Posterior cingulate gyrus (tissue), 11 donors: ENCODE measurements at regions not wholly inside any gene's neighbourhood (a gene's known extent, or its start where the extent isn't known, plus 50 kb on each side); places are given as distances from the start of the nearest gene placed in this dataset.
"Not testable (repeated sequence)": the region's sequence is repeated elsewhere in the genome, so short reads cannot be mapped to it uniquely, and the experiment has no call there.

ENCODE experiments used
- DNase-seq, 10 donors: peaks; one replicate each; pipeline versions ENCODE4 v3.0.0 to v3.0.0-alpha.2; 2020 to 2021; ENCODE audit warnings: mixed read lengths in 3 of 10
- intact Hi-C: fragments of 100-400 bp; cut with DNase I; formaldehyde crosslinking; loops from one replicate; pipeline ENCODE4 v1.15.1; 2023

- no peak for DNase-seq
- intact Hi-C loops, result no loop called here
Measured at GRCh38 chr18:40296717-40297413, 1658.2 kb upstream of the PIK3C3 start.

- intact Hi-C loops, result no loop called here
- DNase-seq, result no peak
Measured at GRCh38 chr18:40292985-40293710, 1661.9 kb upstream of the PIK3C3 start.

- DNase-seq, result no peak
- intact Hi-C loops, result no loop called here
Measured at GRCh38 chr18:40283560-40283959, 1671.5 kb upstream of the PIK3C3 start.

- intact Hi-C loops, result not testable (repeated sequence)
- peak in 2 of 10 donors; percentile 44 to 75 for DNase-seq
Measured at GRCh38 chr18:40281356-40281755, 1673.7 kb upstream of the PIK3C3 start.

- DNase-seq, result no peak
- intact Hi-C loops, result no loop called here
Measured at GRCh38 chr18:40274618-40275196, 1680.3 kb upstream of the PIK3C3 start.

- no peak for DNase-seq
- intact Hi-C loops, result no loop called here
Measured at GRCh38 chr18:40272630-40273231, 1682.3 kb upstream of the PIK3C3 start.

GRCh38 chr18:40259115-40259835 is 1695.8 kb upstream of the PIK3C3 start:
- intact Hi-C loops, result no loop called here
- no peak for DNase-seq

- intact Hi-C loops, result no loop called here
- no peak for DNase-seq
Measured at GRCh38 chr18:40258311-40258710, 1696.7 kb upstream of the PIK3C3 start.

- DNase-seq, result no peak
- intact Hi-C loops, result no loop called here
Measured at GRCh38 chr18:40250236-40250635, 1704.8 kb upstream of the PIK3C3 start.

GRCh38 chr18:40249390-40250080 is 1705.5 kb upstream of the PIK3C3 start:
- intact Hi-C loops, result no loop called here
- DNase-seq, result no peak

GRCh38 chr18:40245612-40246011 is 1709.4 kb upstream of the PIK3C3 start:
- DNase-seq, intact Hi-C loops: not testable (repeated sequence)

GRCh38 chr18:40243607-40244006 is 1711.4 kb upstream of the PIK3C3 start:
- DNase-seq, result no peak
- intact Hi-C loops, result no loop called here

GRCh38 chr18:40235836-40236235 is 1719.2 kb upstream of the PIK3C3 start:
- intact Hi-C loops, result no loop called here
- no peak for DNase-seq

- intact Hi-C loops, result no loop called here
- no peak for DNase-seq
Measured at GRCh38 chr18:40235323-40235722, 1719.7 kb upstream of the PIK3C3 start.

GRCh38 chr18:40233931-40234616 is 1721.0 kb upstream of the PIK3C3 start:
- DNase-seq, result no peak
- intact Hi-C loops, result no loop called here

- no peak for DNase-seq
Measured at GRCh38 chr18:40222776-40223175, 1732.3 kb upstream of the PIK3C3 start.

GRCh38 chr18:40216856-40217255 is 1738.2 kb upstream of the PIK3C3 start:
- intact Hi-C loops, result no loop called here
- DNase-seq, result no peak

More at GRCh38 chr18:40222776-40223175, 1732.3 kb upstream of the PIK3C3 start:
- intact Hi-C loops, result loop anchor here (10.0 kb wide), 1 partner anchor 58 kb away; no protein-coding TSS in a partner anchor

- DNase-seq, result no peak
- intact Hi-C loops, result no loop called here
Measured at GRCh38 chr18:40215979-40216378, 1739.1 kb upstream of the PIK3C3 start.

- intact Hi-C loops, result no loop called here
- DNase-seq, result no peak
Measured at GRCh38 chr18:40210696-40211095, 1744.3 kb upstream of the PIK3C3 start.
